ENCODE measurements at regions not wholly inside any gene's neighbourhood (a gene's known extent, or its start where the extent isn't known, plus 50 kb on each side); places are given as distances from the start of the nearest gene placed in this dataset.
"Not testable (repeated sequence)": the region's sequence is repeated elsewhere in the genome, so short reads cannot be mapped to it uniquely, and the experiment has no call there.

DNA sequence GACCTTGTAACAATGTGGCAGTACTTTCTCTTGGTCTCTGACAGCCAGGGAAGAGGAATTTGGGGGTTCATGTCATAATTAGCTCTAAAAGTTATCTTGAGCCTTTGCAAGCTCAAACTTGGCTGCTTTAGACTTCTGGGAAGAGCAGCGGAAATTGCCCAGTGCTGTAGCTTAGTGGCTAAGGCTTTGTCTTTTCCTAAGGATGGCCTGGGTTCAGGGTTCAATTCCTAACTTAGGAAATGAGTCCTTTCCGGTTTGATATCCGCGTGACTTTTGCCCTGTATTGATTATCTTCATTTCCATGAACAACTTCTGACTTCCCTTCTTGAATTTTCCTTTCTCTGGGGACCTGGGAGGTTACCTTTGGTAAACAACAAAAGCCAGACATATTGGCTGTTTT lies 961.0 kb downstream of the CNTNAP5 start:
- Histone ChIP-seq H3K4me1 (ENCODE audit: insufficient read depth) (no peaks in the 10 kb centered on the region), H3K27ac (no peak overlapping the region), H4K20me1 (ENCODE audit: insufficient read depth, poor library complexity, severe bottlenecking) (no peaks in the 10 kb centered on the region), H3K79me2 (no peaks in the 10 kb centered on the region), H3K27me3 (no peaks in the 10 kb centered on the region), H3K4me3 (no peak overlapping the region), H2AFZ (no peak overlapping the region), H3K4me2 (no peak overlapping the region), H3K9me2 (replicated peaks; ENCODE audit: insufficient read depth) (no peaks in the 10 kb centered on the region), H3K9me3 (ENCODE audit: low read depth) (no peaks in the 10 kb centered on the region), H3K36me3 (replicated peaks; ENCODE audit: insufficient read depth, low read depth) (no peaks in the 10 kb centered on the region)
- TF ChIP-seq, protein P1, sequence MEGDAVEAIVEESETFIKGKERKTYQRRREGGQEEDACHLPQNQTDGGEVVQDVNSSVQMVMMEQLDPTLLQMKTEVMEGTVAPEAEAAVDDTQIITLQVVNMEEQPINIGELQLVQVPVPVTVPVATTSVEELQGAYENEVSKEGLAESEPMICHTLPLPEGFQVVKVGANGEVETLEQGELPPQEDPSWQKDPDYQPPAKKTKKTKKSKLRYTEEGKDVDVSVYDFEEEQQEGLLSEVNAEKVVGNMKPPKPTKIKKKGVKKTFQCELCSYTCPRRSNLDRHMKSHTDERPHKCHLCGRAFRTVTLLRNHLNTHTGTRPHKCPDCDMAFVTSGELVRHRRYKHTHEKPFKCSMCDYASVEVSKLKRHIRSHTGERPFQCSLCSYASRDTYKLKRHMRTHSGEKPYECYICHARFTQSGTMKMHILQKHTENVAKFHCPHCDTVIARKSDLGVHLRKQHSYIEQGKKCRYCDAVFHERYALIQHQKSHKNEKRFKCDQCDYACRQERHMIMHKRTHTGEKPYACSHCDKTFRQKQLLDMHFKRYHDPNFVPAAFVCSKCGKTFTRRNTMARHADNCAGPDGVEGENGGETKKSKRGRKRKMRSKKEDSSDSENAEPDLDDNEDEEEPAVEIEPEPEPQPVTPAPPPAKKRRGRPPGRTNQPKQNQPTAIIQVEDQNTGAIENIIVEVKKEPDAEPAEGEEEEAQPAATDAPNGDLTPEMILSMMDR (IDR thresholded peaks at IDR 0.05; ENCODE audit: poor library complexity), result no peak
- TF ChIP-seq EZH2 (IDR thresholded peaks at IDR 0.05; ENCODE audit: borderline replicate concordance) (no peak), EZH2phosphoT487 (IDR thresholded peaks at IDR 0.05; ENCODE audit: low read depth, severe bottlenecking, unreplicated experiment) (no peak)
- 72% methylated on average over 4 of the region's 4 CpGs for WGBS (ENCODE audit: low lambda C conversion rate, missing lambda C conversion rate)
- DNase-seq (ENCODE audit: low spot score), result no peak

DNA sequence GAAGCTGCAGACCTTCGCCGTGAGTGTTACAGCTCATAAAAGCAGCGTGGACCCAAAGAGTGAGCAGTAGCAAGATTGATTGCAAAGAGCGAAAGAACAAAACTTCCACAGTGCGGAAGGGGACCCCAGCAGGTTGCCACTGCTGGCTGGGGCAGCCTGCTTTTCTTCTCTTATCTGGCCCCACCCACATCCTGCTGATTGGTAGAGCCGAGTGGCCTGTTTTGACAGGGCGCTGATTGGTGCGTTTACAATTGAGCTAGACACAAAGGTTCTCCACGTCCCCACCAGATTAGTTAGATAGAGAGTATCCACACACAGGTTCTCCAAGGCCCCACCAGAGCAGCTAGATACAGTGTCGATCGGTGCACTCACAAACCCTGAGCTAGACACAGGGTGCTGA lies 961.8 kb downstream of the CNTNAP5 start:
- H3K4me2 ChIP-seq; H3K79me2 ChIP-seq; H4K20me1 ChIP-seq (ENCODE audit: insufficient read depth, poor library complexity, severe bottlenecking); H3K9me3 ChIP-seq (ENCODE audit: low read depth); H3K9me2 ChIP-seq (replicated peaks; ENCODE audit: insufficient read depth); H3K27me3 ChIP-seq; H2AFZ ChIP-seq; H3K27ac ChIP-seq; DNase-seq (ENCODE audit: low spot score); H3K4me3 ChIP-seq; H3K36me3 ChIP-seq (replicated peaks; ENCODE audit: insufficient read depth, low read depth); H3K4me1 ChIP-seq (ENCODE audit: insufficient read depth): not testable (repeated sequence)
- WGBS (ENCODE audit: low lambda C conversion rate, missing lambda C conversion rate), result 92% methylated on average over 11 of the region's 11 CpGs

DNA sequence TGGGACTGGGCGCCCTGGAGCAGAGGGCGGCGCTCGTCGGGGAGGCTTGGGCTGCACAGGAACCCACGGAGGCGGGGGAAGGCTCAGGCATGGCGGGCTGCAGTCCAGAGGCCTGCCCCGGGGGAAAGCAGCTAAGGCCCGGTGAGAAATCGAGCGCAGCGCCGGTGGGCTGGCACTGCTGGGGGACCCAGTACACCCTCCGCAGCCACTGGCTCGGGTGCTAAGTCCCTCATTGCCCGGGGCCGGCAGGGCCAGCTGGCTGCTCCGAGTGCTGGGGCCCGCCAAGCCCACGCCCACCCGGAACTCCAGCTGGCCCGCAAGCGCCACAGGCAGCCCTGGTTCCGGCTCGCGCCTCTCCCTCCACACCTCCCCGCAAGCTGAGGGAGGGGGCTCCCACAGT lies 962.3 kb downstream of the CNTNAP5 start:
- H2AFZ ChIP-seq; H3K27me3 ChIP-seq; H3K79me2 ChIP-seq; H3K9me3 ChIP-seq (ENCODE audit: low read depth); H3K27ac ChIP-seq; H3K9me2 ChIP-seq (replicated peaks; ENCODE audit: insufficient read depth); H3K4me1 ChIP-seq (ENCODE audit: insufficient read depth); DNase-seq (ENCODE audit: low spot score); H3K4me3 ChIP-seq; H3K4me2 ChIP-seq; H3K36me3 ChIP-seq (replicated peaks; ENCODE audit: insufficient read depth, low read depth); H4K20me1 ChIP-seq (ENCODE audit: insufficient read depth, poor library complexity, severe bottlenecking): not testable (repeated sequence)
- 99% methylated on average over 14 of the region's 28 CpGs for WGBS (ENCODE audit: low lambda C conversion rate, missing lambda C conversion rate)

DNA sequence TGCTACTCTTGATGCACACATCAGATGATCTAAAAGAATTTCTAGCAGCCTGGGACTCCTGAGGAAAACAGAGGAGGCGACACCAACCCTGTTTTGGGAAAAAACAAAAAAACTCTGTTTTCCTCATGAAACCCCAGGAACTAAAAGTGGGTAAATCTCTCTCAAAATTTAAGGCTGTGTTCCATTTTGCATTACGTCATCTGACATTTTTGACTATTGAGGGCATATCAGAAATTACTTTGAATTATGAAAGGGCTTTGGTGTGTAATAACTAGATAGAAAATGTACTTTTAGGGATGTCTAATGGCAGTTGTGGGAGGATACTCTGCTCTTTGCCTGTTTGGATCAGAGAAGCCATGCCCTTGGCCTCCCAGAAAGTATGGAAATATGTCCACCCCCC lies 963.0 kb downstream of the CNTNAP5 start:
- Histone ChIP-seq H3K4me2 (no peak overlapping the region), H3K27ac (no peak overlapping the region), H2AFZ (no peak overlapping the region), H3K9me3 (ENCODE audit: low read depth) (no peaks in the 10 kb centered on the region), H3K4me1 (ENCODE audit: insufficient read depth) (no peaks in the 10 kb centered on the region), H3K36me3 (replicated peaks; ENCODE audit: insufficient read depth, low read depth) (no peaks in the 10 kb centered on the region), H3K27me3 (no peaks in the 10 kb centered on the region), H3K4me3 (no peak overlapping the region), H3K79me2 (no peaks in the 10 kb centered on the region), H3K9me2 (replicated peaks; ENCODE audit: insufficient read depth) (no peaks in the 10 kb centered on the region), H4K20me1 (ENCODE audit: insufficient read depth, poor library complexity, severe bottlenecking) (no peaks in the 10 kb centered on the region)
- TF ChIP-seq EZH2phosphoT487 (IDR thresholded peaks at IDR 0.05; ENCODE audit: low read depth, severe bottlenecking, unreplicated experiment) (no peak), EZH2 (IDR thresholded peaks at IDR 0.05; ENCODE audit: borderline replicate concordance) (no peak)
- TF ChIP-seq, protein P1 (IDR thresholded peaks at IDR 0.05; ENCODE audit: poor library complexity), result no peak
- DNase-seq (ENCODE audit: low spot score), result no peak
- 99% methylated on average over 2 of the region's 2 CpGs for WGBS (ENCODE audit: low lambda C conversion rate, missing lambda C conversion rate)

DNA sequence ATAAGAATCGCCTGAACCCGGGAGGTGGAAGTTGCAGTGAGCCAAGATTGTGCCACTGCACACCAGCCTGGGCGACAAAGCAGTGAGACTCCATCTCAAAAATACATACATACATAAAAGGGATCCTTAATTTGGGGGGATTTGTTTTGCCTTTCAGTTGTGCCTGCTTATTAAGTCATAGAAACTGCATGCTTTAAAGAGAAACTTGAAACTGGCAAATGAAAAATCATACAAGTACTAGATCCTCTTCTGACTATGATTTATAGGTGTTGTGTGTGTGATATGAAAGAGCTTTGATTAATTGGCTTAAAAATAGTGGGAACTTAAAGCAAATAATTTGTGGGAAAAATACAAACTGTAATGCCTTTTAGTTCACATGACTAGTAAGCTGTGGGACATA lies 963.7 kb downstream of the CNTNAP5 start:
- TF ChIP-seq EZH2phosphoT487 (IDR thresholded peaks at IDR 0.05; ENCODE audit: low read depth, severe bottlenecking, unreplicated experiment) (no peak), EZH2 (IDR thresholded peaks at IDR 0.05; ENCODE audit: borderline replicate concordance) (no peak)
- TF ChIP-seq, protein P1 (IDR thresholded peaks at IDR 0.05; ENCODE audit: poor library complexity), result no peak
- Histone ChIP-seq H3K9me2 (replicated peaks; ENCODE audit: insufficient read depth) (no peaks in the 10 kb centered on the region), H3K27me3 (no peaks in the 10 kb centered on the region), H3K36me3 (replicated peaks; ENCODE audit: insufficient read depth, low read depth) (no peaks in the 10 kb centered on the region), H3K79me2 (no peaks in the 10 kb centered on the region), H3K9me3 (ENCODE audit: low read depth) (no peaks in the 10 kb centered on the region), H3K27ac (no peak overlapping the region), H3K4me1 (ENCODE audit: insufficient read depth) (no peaks in the 10 kb centered on the region), H2AFZ (no peak overlapping the region), H3K4me2 (no peak overlapping the region), H4K20me1 (ENCODE audit: insufficient read depth, poor library complexity, severe bottlenecking) (no peaks in the 10 kb centered on the region), H3K4me3 (no peak overlapping the region)
- WGBS (ENCODE audit: low lambda C conversion rate, missing lambda C conversion rate), result 95% methylated on average over 3 of the region's 3 CpGs
- no peak for DNase-seq (ENCODE audit: low spot score)
